Thoracic aorta (tissue), 2 donors: ENCODE measurements at regions not wholly inside any gene's neighbourhood (a gene's known extent, or its start where the extent isn't known, plus 50 kb on each side); places are given as distances from the start of the nearest gene placed in this dataset.

Experiments used
- ATAC-seq: fragments of 150-250 bp; one replicate; pipeline ENCODE4 v1.8.0; 2017; ENCODE audit warnings: low read depth; ENCODE audit not compliant: insufficient number of reproducible peaks, low FRiP score
- DNase-seq: peaks from one replicate; pipeline ENCODE4 v3.0.0-alpha.2; 2020; ENCODE audit warnings: low spot score
- H3K27ac ChIP-seq, 2 donors: fragments of 200-600 bp; sonication (generic); 1 replicate in 1 of 2; 2 replicates in 1 of 2; pipeline ENCODE4 v1.5.1; 2016; ENCODE audit warnings: mild to moderate bottlenecking in 2 of 2, moderate library complexity in 2 of 2
- H3K27me3 ChIP-seq: fragments of 200-600 bp; sonication (generic); replicated peaks from 2 replicates; pipeline ENCODE4 v1.6.0; 2016; ENCODE audit warnings: mild to moderate bottlenecking; ENCODE audit not compliant: insufficient read depth
- H3K36me3 ChIP-seq: fragments of 200-600 bp; sonication (generic); one replicate; pipeline ENCODE4 v1.5.1; 2016
- H3K4me1 ChIP-seq, 2 donors: fragments of 200-600 bp; sonication (generic); 1 replicate in 1 of 2; 2 replicates in 1 of 2; pipeline versions ENCODE4 v1.5.1 to v1.6.0; 2016; ENCODE audit warnings: low read depth in 2 of 2, mild to moderate bottlenecking in 1 of 2; ENCODE audit not compliant: control insufficient read depth in 1 of 2
- H3K4me3 ChIP-seq: fragments of 200-600 bp; sonication (generic); 2 replicates; pipeline ENCODE4 v1.5.1; 2016; ENCODE audit warnings: mild to moderate bottlenecking
- H3K9me3 ChIP-seq: fragments of 200-600 bp; sonication (generic); 2 replicates; pipeline ENCODE4 v1.5.1; 2016
- TF ChIP-seq, protein P1 (sequence below): fragments of 200-600 bp; sonication (generic); IDR thresholded peaks from one replicate; pipeline ENCODE4 v1.5.1; 2019; ENCODE audit warnings: antibody characterized with exemption

DNA sequence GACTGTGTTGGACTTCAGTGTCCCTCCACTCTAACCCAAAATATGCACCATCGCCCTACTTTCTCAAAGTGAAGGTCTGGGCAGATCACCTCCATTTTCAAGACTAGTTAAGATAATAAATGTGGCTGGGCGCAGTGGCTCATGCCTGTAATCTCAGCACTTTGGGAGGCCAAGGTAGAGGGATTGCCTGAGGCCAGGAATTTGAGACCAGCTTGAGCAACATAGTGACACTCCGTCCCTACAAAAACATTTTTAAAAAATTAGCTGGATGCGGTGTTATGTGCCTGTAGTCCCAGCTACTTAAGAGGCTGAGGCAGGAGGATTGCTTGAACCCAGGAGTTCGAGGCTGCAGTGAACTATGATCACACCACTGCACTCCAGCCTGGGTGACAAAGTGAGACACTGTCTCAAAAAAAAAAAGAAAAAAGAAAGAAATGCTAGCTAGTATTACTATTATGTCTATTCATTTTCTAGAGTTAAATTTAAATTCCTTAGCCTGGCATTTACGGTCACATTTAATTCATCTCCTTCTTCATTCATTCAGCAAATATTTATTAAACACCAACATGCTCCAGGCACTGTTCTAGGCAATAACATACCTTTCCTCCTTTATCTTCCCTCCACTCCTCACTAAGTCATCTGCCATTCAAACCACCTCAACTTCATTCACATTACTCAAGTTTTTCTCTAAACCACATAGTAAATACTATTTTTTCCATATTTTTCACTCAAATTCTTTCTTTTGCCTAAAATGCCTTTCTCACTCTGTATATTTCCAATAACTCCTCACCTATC, 96.1 kb upstream of the XYLT1 start:
- no peak overlapping the region for H3K4me3 ChIP-seq
- no peaks in the 10 kb centered on the region for H3K36me3 ChIP-seq
- no peaks in the 10 kb centered on the region for H3K9me3 ChIP-seq
- no peak for ATAC-seq
- H3K4me1 ChIP-seq = no peaks in the 10 kb centered on the region
- DNase-seq = no peak
- no peak overlapping the region for H3K27ac ChIP-seq
- TF ChIP-seq, protein P1, sequence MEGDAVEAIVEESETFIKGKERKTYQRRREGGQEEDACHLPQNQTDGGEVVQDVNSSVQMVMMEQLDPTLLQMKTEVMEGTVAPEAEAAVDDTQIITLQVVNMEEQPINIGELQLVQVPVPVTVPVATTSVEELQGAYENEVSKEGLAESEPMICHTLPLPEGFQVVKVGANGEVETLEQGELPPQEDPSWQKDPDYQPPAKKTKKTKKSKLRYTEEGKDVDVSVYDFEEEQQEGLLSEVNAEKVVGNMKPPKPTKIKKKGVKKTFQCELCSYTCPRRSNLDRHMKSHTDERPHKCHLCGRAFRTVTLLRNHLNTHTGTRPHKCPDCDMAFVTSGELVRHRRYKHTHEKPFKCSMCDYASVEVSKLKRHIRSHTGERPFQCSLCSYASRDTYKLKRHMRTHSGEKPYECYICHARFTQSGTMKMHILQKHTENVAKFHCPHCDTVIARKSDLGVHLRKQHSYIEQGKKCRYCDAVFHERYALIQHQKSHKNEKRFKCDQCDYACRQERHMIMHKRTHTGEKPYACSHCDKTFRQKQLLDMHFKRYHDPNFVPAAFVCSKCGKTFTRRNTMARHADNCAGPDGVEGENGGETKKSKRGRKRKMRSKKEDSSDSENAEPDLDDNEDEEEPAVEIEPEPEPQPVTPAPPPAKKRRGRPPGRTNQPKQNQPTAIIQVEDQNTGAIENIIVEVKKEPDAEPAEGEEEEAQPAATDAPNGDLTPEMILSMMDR = no peak
- no peaks in the 10 kb centered on the region for H3K27me3 ChIP-seq

DNA sequence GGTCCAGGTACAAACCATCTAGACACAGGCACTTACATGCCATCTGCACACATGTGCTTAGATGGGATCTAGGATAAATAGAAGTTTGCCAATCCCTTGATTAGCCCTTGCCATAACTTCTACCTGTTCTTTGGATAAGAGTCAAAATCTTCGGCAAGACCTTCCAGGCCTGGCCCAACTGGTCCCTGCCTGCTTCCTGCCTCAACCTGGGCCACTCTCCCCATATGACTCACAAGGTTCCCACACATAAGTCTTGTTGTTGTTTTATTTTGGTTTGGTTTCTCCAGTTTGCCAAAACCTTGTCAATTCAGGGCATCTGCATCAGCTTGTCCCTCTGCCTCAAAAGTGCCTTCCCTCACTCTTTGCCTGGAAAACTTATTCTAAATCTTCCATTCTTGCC, 95.3 kb upstream of the XYLT1 start:
- no peak for DNase-seq
- no peaks in the 10 kb centered on the region for H3K9me3 ChIP-seq
- H3K27ac ChIP-seq = no peak overlapping the region
- no peaks in the 10 kb centered on the region for H3K36me3 ChIP-seq
- no peaks in the 10 kb centered on the region for H3K27me3 ChIP-seq
- no peaks in the 10 kb centered on the region for H3K4me1 ChIP-seq
- ATAC-seq = no peak
- TF ChIP-seq, protein P1 = no peak
- H3K4me3 ChIP-seq = no peak overlapping the region

DNA sequence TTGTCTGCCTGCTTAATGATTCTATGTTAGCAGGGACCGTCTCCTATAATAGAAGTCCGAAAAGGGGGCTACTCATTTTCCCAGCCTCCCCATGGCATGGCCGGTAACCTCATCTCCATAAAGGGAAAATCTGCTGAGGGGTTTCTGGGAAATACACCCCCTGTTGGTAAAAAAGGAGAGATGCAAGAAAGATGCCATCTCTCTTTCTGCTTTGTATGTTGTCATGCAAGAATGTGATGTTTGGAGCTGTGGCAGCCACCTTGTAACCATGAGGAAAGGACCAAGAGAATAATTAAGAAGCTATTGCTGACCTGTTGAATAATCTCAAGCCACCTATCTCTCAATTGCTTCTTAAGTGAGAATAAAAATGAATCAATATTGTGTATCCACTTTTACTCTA, 94.8 kb upstream of the XYLT1 start:
- DNase-seq = no peak
- ATAC-seq = no peak
- H3K4me1 ChIP-seq = no peaks in the 10 kb centered on the region

DNA sequence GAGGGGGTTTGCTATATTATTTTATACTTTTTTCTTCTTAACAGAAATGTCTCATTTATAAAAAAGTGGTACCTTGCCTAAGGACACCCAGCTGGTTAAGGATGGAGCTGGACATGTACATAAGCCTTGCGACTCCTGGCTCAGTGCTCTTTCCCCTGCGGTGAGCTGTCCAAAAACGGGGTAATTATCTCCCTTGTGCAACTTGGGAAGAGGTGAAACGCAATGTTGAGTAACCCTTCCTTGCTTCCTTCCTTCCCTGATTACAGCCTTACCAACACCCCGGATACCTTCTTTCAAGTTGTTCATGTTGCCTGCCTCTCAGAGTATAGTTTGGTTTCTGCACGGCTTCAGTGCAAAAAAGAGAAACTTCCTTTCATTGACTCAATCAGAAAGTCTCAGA, 94.1 kb upstream of the XYLT1 start:
- Histone ChIP-seq H3K4me1 (no peaks in the 10 kb centered on the region), H3K27ac (no peak overlapping the region), H3K9me3 (no peaks in the 10 kb centered on the region), H3K4me3 (no peak overlapping the region), H3K36me3 (no peaks in the 10 kb centered on the region), H3K27me3 (no peaks in the 10 kb centered on the region)
- ATAC-seq (no peak), DNase-seq (no peak)
- TF ChIP-seq, protein P1 = no peak

More for the DNA sequence above, 94.8 kb upstream of the XYLT1 start:
- TF ChIP-seq, protein P1 = no peak
- Histone ChIP-seq H3K27ac (no peak overlapping the region), H3K9me3 (no peaks in the 10 kb centered on the region), H3K36me3 (no peaks in the 10 kb centered on the region), H3K27me3 (no peaks in the 10 kb centered on the region), H3K4me3 (no peak overlapping the region)

DNA sequence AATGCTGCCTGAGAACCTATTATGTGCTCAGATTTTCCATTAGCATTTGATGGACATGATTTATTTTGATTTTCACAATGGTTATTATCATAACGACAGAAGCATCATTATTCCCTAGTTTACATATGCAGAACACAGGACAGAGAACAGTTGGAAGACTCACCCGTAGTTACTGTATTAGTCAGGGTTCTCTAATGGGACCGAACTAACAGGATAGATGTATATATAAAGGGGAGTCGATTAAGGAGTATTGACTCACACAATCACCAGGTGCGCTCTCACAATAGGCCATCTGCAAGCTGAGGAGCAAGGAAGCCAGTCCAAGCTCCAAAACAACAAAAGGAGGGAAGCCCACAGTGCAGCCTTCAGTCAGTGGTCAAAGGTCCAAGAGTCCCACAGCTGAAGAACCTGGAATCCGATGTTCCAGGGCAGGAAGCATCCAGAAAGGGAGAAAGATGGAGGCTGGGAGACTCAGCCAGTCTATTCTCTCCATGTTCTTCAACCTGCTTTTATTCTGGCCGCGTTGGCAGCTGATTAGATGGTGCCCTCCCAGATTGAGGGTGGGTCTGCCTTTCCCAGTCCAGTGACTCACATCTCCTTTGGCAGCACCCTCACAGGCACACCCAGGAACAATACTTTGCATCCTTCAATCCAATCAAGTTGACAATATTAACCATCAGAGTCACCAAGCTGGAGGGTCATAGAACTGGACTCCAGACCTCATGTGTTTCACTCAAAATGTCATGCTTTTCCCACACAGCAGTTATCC, 92.7 kb upstream of the XYLT1 start:
- no peaks in the 10 kb centered on the region for H3K9me3 ChIP-seq
- no peaks in the 10 kb centered on the region for H3K27me3 ChIP-seq
- TF ChIP-seq, protein P1 = no peak
- DNase-seq (no peak), ATAC-seq (no peak)
- no peak overlapping the region for H3K27ac ChIP-seq
- no peak overlapping the region for H3K4me3 ChIP-seq
- no peaks in the 10 kb centered on the region for H3K36me3 ChIP-seq
- no peaks in the 10 kb centered on the region for H3K4me1 ChIP-seq
